ENCODE measurements at regions not wholly inside any gene's neighbourhood (a gene's known extent, or its start where the extent isn't known, plus 50 kb on each side); places are given as distances from the start of the nearest gene placed in this dataset.

GRCh38 chr16:6341981-6342380 lies 990.7 kb upstream of the RBFOX1 start:
- no peak for TF ChIP-seq CTCF (IDR thresholded peaks at IDR 0.05)
- no peak for TF ChIP-seq POLR2A (IDR thresholded peaks at IDR 0.05)

Measured in heart left ventricle (tissue), 13 donors.